ENCODE measurements at regions not wholly inside any gene's neighbourhood (a gene's known extent, or its start where the extent isn't known, plus 50 kb on each side); places are given as distances from the start of the nearest gene placed in this dataset.

- no peaks in the 10 kb centered on the region for H3K36me3 ChIP-seq
- H3K27me3 ChIP-seq: no peaks in the 10 kb centered on the region
- intact Hi-C loops (cut with DNase I): no loop called here
- H3K4me3 ChIP-seq: no peak overlapping the region
- H3K27ac ChIP-seq: no peak overlapping the region
- H3K4me1 ChIP-seq: peaks cover 6% of the 10 kb centered on the region
- peaks cover 4% of the 10 kb centered on the region for H3K9me3 ChIP-seq
- no peak for DNase-seq
- no peak overlapping the region for H3K9ac ChIP-seq (ENCODE audit: low read depth in 2 of 2, low read length in 2 of 2)
- no peak for TF ChIP-seq CTCF (IDR thresholded peaks at IDR 0.05)
These were observed 71.6 kb upstream of the ZNF746 start for GRCh38 chr7:149569025-149569725.

- Histone ChIP-seq H3K27ac (no peak overlapping the region), H3K4me3 (no peak overlapping the region), H3K9ac (ENCODE audit: low read depth in 2 of 2, low read length in 2 of 2) (no peak overlapping the region), H3K9me3 (no peaks in the 10 kb centered on the region), H3K4me1 (peaks cover 6% of the 10 kb centered on the region), H3K36me3 (no peaks in the 10 kb centered on the region), H3K27me3 (no peaks in the 10 kb centered on the region)
- DNase-seq: no peak
- TF ChIP-seq CTCF (IDR thresholded peaks at IDR 0.05): no peak
- intact Hi-C loops (cut with DNase I): no loop called here
These were observed 70.6 kb upstream of the ZNF746 start for GRCh38 chr7:149568218-149568617.

- Histone ChIP-seq H3K4me1 (peaks cover 6% of the 10 kb centered on the region), H3K4me3 (no peak overlapping the region), H3K27me3 (no peaks in the 10 kb centered on the region), H3K9me3 (no peaks in the 10 kb centered on the region), H3K27ac (no peak overlapping the region), H3K36me3 (no peaks in the 10 kb centered on the region), H3K9ac (ENCODE audit: low read depth in 2 of 2, low read length in 2 of 2) (no peak overlapping the region)
- intact Hi-C loops (cut with DNase I): no loop called here
- no peak for DNase-seq
- no peak for TF ChIP-seq CTCF (IDR thresholded peaks at IDR 0.05)
These were observed 68.5 kb upstream of the ZNF746 start for GRCh38 chr7:149566103-149566502.

- Histone ChIP-seq H3K4me1 (peaks cover 6% of the 10 kb centered on the region), H3K36me3 (no peaks in the 10 kb centered on the region), H3K9ac (ENCODE audit: low read depth in 2 of 2, low read length in 2 of 2) (no peak overlapping the region), H3K4me3 (no peak overlapping the region), H3K27ac (no peak overlapping the region), H3K27me3 (no peaks in the 10 kb centered on the region), H3K9me3 (no peaks in the 10 kb centered on the region)
- no peak for DNase-seq
- intact Hi-C loops (cut with DNase I): no loop called here
- TF ChIP-seq CTCF (IDR thresholded peaks at IDR 0.05): no peak
These were observed 67.4 kb upstream of the ZNF746 start for GRCh38 chr7:149565096-149565382.

GRCh38 chr7:149564340-149565095, 66.9 kb upstream of the ZNF746 start:
- no peaks in the 10 kb centered on the region for H3K27me3 ChIP-seq
- peaks cover 6% of the 10 kb centered on the region for H3K4me1 ChIP-seq
- no peaks in the 10 kb centered on the region for H3K9me3 ChIP-seq
- H3K9ac ChIP-seq (ENCODE audit: low read depth in 2 of 2, low read length in 2 of 2): no peak overlapping the region
- no peak overlapping the region for H3K27ac ChIP-seq
- intact Hi-C loops (cut with DNase I): no loop called here
- peak; percentile 40 for DNase-seq
- H3K36me3 ChIP-seq: no peaks in the 10 kb centered on the region
- H3K4me3 ChIP-seq: no peak overlapping the region
- no peak for TF ChIP-seq CTCF (IDR thresholded peaks at IDR 0.05)

Measured in colonic mucosa (tissue), 4 donors.